Fibroblast of skin of back (primary cell): ENCODE measurements at regions not wholly inside any gene's neighbourhood (a gene's known extent, or its start where the extent isn't known, plus 50 kb on each side); places are given as distances from the start of the nearest gene placed in this dataset.
"Not testable (repeated sequence)": the region's sequence is repeated elsewhere in the genome, so short reads cannot be mapped to it uniquely, and the experiment has no call there.

Experiments used
- DNase-seq: peaks from one replicate; pipeline ENCODE4 v3.0.0-alpha.2; 2013

DNA sequence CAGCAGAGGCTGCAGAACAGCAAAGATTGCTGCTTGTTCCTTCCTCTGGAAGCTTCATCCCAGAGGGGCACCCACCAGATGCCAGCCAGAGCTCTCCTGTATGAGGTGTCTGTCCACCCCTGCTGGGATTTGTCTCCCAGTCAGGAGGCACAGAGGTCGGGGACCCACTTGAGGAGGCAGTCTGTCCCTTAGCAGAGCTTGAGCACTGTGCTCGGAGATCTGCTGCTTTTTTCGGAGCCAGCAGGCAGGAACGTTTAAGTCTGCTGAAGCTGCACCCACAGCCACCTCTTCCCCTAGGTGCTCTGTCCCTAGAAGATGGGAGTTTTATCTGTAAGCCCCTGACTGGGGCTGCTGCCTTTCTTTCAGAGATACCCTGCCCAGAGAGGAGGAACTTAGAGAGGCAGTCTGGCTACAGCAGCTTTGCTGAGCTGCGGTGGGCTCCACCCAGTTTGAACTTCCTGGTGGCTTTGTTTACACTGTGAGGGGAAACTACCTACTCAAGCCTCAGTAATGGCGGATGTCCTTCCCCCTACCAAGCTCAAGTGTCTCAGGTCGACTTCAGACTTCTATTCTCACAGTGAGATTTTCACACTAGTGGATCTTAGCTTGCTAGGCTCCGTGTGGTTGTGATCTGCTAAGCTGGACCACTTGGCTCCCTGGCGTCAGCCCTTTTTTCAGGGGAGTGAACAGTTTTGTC, 101.8 kb upstream of the GLRA1 start:
- not testable (repeated sequence) for DNase-seq

DNA sequence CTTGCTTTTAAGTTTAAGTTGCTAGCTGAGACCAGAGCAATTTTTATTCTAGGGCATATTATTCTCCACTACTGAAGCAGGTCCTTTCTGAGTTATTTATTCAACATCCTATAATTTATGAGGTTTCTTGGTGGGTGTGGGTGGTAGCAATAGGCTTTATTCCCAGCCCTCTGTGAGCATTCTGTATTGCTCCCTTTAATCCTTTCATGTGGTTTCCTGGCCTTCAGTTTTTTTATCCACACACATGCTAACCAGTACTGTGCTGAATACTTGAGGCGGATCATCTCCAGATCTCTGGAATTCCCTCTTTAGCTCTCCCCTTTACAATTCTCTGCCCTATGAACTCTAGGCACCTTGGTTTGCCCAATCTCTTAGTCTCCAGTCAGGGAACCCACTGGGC, 91.8 kb upstream of the GLRA1 start:
- DNase-seq, result no peak

DNA sequence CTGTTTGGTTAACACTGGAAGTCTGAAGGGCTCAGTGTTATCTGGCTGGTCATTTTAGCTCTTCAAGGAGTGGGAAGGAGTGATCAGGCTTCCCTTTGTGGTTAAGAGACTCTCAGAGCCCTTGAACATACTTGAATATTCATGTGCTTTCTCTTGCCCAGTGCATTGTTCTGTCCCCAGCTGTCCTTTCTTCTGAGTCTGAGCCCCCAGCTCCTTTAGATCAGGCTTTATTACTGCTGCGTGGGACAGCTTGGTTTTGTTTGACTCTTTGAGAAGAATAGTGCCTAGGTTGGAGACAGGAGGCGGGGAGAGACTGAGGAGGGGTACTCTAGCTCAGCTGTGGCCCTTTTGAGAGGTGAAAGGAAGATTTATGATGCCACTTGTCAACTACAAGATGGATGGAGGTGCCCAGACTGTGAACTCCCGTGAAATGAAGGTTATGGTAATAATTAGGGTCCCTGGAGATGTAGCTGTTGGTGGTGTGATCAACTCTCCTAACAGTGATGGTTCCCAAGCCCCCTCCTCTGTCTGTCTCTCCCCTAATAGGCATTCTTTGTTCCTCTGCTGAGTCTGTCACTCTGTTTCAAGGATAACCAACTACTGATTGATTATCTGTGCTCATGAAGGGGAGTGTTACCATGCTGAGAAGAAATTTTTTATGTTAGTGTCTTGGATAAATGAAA, 83.1 kb upstream of the GLRA1 start:
- no peak for DNase-seq

DNA sequence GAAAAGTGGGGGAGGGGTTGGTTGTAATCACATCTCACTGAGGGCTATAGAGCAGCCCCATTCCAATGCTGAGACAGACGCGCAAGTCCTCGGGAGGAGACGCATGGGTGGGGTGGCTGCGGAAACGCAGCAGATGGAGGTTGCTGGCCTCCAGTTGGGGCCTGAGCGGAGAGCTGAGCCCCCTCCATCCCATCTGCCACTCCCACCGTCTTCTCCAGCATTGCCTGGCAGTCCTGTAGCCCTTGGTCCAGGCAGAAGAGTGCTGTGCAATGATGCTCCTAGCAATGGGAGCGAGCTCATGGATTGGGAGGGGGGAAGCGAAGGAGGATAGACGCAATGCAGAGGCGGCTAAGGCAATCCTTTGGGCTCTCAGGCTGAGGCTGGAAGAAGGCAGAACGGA, 79.4 kb upstream of the GLRA1 start:
- no peak for DNase-seq
